ENCODE measurements at regions not wholly inside any gene's neighbourhood (a gene's known extent, or its start where the extent isn't known, plus 50 kb on each side); places are given as distances from the start of the nearest gene placed in this dataset.
"Not testable (repeated sequence)": the region's sequence is repeated elsewhere in the genome, so short reads cannot be mapped to it uniquely, and the experiment has no call there.

DNA sequence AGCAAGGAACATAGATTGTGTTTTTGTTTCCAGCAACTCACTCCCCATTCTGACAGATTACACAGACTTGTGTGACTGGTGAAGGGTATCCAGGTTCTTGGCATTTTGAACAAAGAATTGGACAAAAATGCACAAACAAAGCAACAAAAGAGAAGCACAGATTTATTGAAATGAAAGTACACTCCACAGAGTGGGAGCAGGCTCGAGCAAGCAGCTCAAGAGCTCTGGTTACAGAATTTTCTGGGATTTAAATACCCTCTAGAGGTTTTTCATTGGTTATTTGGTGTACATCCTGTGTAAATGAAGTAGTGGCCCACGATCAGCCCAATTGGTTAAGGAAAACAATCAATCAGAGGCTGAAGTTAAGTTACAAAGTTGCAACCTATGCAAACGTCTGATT lies 155.0 kb upstream of the JADE1 start:
- Mint-ChIP-seq H3K9me3 (peaks cover 5% of the 10 kb centered on the region), H3K27ac (no peak overlapping the region), H3K4me3 (no peak overlapping the region), H3K4me1 (no peaks in the 10 kb centered on the region), H3K27me3 (no peaks in the 10 kb centered on the region), H3K36me3 (ENCODE audit: low read depth) (no peaks in the 10 kb centered on the region)
- no peak for DNase-seq
- POLR2A ChIA-PET: no interaction called here
- CTCF ChIA-PET: no interaction called here

- no peaks in the 10 kb centered on the region for H3K36me3 Mint-ChIP-seq (ENCODE audit: low read depth)
- peaks cover 5% of the 10 kb centered on the region for H3K9me3 Mint-ChIP-seq
- peaks cover 3% of the 10 kb centered on the region for H3K27me3 Mint-ChIP-seq
- CTCF ChIA-PET: no interaction called here
- no peak overlapping the region for H3K4me3 Mint-ChIP-seq
- no peak for DNase-seq
- H3K4me1 Mint-ChIP-seq: no peaks in the 10 kb centered on the region
- no peak overlapping the region for H3K27ac Mint-ChIP-seq
- POLR2A ChIA-PET: no interaction called here
These were observed 155.7 kb upstream of the JADE1 start for GRCh38 chr4:128653527-128654444.

DNA sequence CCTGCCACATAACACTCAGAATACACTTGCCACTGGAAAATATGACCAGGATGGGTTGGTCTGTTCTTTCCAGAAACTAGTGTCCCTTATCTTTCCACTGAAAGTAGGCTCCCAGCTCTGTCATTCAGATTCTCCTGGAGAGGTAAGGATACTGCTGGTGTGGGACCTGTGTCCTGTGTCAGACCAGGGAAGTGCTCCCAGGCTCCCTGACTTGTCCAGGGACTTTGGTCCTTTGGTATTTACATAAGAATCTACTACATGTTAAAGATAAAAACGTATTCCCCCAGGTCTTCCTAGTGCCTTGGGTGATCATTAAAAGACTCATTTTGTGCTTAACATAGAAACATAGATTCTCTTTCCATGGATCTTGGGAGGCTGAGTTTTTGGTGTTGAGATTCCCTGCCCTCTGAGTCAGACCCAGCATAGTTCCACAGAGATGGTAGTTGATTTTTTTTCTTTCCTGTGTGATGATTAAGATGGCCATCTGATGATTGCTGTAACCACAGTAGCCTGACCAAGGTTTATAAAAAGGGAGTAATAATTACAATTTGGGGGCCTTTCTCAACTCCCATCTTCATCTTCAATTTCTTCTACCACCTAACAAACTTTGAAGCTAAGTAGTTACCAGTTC lies 159.8 kb upstream of the JADE1 start:
- no peaks in the 10 kb centered on the region for H3K4me1 Mint-ChIP-seq
- ChIA-PET CTCF (no interaction called here), POLR2A (no interaction called here)
- no peak overlapping the region for H3K4me3 Mint-ChIP-seq
- H3K27ac Mint-ChIP-seq: no peak overlapping the region
- no peaks in the 10 kb centered on the region for H3K36me3 Mint-ChIP-seq (ENCODE audit: low read depth)
- H3K27me3 Mint-ChIP-seq: peaks cover 3% of the 10 kb centered on the region
- no peak for DNase-seq
- H3K9me3 Mint-ChIP-seq: peaks cover under 1% of the 10 kb centered on the region

GRCh38 chr4:128649161-128649560 lies 160.3 kb upstream of the JADE1 start:
- no peaks in the 10 kb centered on the region for H3K36me3 Mint-ChIP-seq (ENCODE audit: low read depth)
- H3K4me1 Mint-ChIP-seq: no peaks in the 10 kb centered on the region
- no peaks in the 10 kb centered on the region for H3K9me3 Mint-ChIP-seq
- no peak overlapping the region for H3K27ac Mint-ChIP-seq
- H3K4me3 Mint-ChIP-seq: no peak overlapping the region
- ChIA-PET POLR2A (no interaction called here), CTCF (no interaction called here)
- peaks cover 3% of the 10 kb centered on the region for H3K27me3 Mint-ChIP-seq
- no peak for DNase-seq

DNA sequence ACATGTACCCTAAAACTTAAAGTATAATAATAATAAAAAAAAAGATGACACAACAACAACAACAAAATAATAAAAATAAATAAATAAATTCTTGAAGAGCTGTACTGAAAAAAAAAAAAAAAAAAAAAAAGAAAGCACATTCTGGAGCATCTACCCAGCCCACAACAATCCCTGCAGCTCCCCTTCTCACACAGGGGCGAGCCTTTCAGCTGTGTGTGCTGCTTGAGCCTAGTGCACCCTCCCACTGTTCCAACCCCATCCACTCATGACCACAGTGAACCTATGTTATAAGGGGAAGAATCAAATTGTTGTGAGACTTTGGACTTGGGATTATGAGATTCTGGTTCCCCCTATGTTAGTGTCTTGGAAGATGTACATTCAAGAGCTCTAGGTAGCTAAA lies 161.5 kb upstream of the JADE1 start:
- no peaks in the 10 kb centered on the region for H3K4me1 Mint-ChIP-seq
- ChIA-PET POLR2A (no interaction called here), CTCF (no interaction called here)
- no peak overlapping the region for H3K4me3 Mint-ChIP-seq
- no peak overlapping the region for H3K27ac Mint-ChIP-seq
- peaks cover 3% of the 10 kb centered on the region for H3K27me3 Mint-ChIP-seq
- no peak for DNase-seq
- no peaks in the 10 kb centered on the region for H3K36me3 Mint-ChIP-seq (ENCODE audit: low read depth)
- H3K9me3 Mint-ChIP-seq: no peaks in the 10 kb centered on the region

- H3K4me1 Mint-ChIP-seq; CTCF ChIA-PET; H3K36me3 Mint-ChIP-seq (ENCODE audit: low read depth); DNase-seq; H3K4me3 Mint-ChIP-seq; H3K27me3 Mint-ChIP-seq; POLR2A ChIA-PET; H3K9me3 Mint-ChIP-seq; H3K27ac Mint-ChIP-seq: not testable (repeated sequence)
These were observed 162.6 kb upstream of the JADE1 start for GRCh38 chr4:128646893-128647292.

- H3K27ac Mint-ChIP-seq; H3K4me1 Mint-ChIP-seq; H3K36me3 Mint-ChIP-seq (ENCODE audit: low read depth); DNase-seq; POLR2A ChIA-PET; CTCF ChIA-PET; H3K4me3 Mint-ChIP-seq; H3K27me3 Mint-ChIP-seq; H3K9me3 Mint-ChIP-seq: not testable (repeated sequence)
These were observed 164.5 kb upstream of the JADE1 start for GRCh38 chr4:128644693-128645654.

DNA sequence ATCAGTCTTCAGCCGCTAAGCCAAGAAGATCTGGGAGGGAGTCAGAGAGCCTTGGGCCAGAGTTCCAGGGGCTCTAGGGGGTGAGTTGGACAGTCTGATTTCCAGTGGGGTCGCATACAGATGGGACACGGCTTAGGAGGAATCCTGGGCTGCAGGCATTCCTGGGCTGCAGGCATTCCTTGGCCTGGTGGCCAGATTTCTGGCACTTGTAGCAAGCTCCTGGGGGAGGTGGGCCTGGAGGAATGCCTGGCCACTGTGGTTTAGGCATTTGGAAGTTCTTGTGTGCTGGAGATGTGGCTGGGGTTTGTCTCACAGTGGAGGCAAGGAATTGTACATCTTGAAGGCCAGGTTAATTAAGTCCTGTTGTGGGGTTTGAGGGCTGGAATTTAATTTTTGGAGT lies 165.4 kb upstream of the JADE1 start:
- POLR2A ChIA-PET; CTCF ChIA-PET; H3K36me3 Mint-ChIP-seq (ENCODE audit: low read depth); H3K4me3 Mint-ChIP-seq; H3K4me1 Mint-ChIP-seq; H3K27me3 Mint-ChIP-seq; H3K9me3 Mint-ChIP-seq; DNase-seq; H3K27ac Mint-ChIP-seq: not testable (repeated sequence)

DNA sequence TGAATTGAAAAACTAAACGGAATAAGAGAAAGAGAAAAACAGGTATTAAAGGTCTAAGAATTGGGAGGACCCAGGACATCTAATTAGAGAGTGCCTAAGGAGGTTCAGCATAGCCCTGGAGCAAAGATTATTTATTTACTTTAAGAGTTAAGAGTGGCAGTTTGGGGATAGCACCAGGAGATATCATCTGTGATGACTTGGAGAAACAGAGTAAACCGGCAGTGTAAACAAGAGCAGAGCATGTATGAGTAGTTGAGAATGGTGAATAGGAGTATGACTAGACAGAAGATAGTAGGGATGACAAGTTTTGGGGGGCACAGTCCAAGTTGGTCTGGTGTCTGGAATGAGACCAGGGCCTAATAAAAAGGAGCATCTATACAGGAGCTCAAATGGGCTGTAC lies 167.9 kb upstream of the JADE1 start:
- H3K36me3 Mint-ChIP-seq (ENCODE audit: low read depth); POLR2A ChIA-PET; H3K27me3 Mint-ChIP-seq; CTCF ChIA-PET; H3K4me3 Mint-ChIP-seq; DNase-seq; H3K9me3 Mint-ChIP-seq; H3K27ac Mint-ChIP-seq; H3K4me1 Mint-ChIP-seq: not testable (repeated sequence)

GRCh38 chr4:128639541-128640270 lies 169.8 kb upstream of the JADE1 start:
- Mint-ChIP-seq H3K9me3 (no peaks in the 10 kb centered on the region), H3K27ac (no peak overlapping the region), H3K4me3 (no peak overlapping the region), H3K36me3 (ENCODE audit: low read depth) (no peaks in the 10 kb centered on the region), H3K27me3 (peaks cover 5% of the 10 kb centered on the region), H3K4me1 (no peaks in the 10 kb centered on the region)
- ChIA-PET CTCF (no interaction called here), POLR2A (interaction anchor here (0.6 kb wide), 1 partner anchor 64 kb away, joined by 3 read pairs; no protein-coding TSS in a partner anchor)
- no peak for DNase-seq

DNA sequence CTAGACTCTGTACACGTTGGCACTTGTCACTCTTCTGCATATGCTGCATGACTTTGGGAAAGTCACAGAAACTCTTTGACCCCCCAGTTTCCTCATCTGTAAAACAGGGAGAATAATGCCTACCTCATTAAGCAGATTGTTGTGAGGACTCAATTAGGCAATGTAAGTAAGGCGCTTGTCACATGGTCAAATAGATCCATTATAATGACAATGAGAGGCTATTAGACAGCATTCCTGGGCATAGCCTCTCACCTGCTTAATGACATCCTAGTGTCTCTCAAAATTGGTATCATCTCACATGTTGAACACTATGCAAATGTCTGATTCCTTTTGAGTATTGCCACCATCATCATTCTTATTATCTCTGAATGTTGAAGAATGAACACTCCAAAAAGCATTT lies 172.6 kb upstream of the JADE1 start:
- Mint-ChIP-seq H3K36me3 (ENCODE audit: low read depth) (no peaks in the 10 kb centered on the region), H3K9me3 (no peaks in the 10 kb centered on the region), H3K27ac (no peak overlapping the region), H3K4me3 (no peak overlapping the region), H3K4me1 (no peaks in the 10 kb centered on the region), H3K27me3 (peaks cover 5% of the 10 kb centered on the region)
- no peak for DNase-seq
- POLR2A ChIA-PET: no interaction called here
- CTCF ChIA-PET: no interaction called here

DNA sequence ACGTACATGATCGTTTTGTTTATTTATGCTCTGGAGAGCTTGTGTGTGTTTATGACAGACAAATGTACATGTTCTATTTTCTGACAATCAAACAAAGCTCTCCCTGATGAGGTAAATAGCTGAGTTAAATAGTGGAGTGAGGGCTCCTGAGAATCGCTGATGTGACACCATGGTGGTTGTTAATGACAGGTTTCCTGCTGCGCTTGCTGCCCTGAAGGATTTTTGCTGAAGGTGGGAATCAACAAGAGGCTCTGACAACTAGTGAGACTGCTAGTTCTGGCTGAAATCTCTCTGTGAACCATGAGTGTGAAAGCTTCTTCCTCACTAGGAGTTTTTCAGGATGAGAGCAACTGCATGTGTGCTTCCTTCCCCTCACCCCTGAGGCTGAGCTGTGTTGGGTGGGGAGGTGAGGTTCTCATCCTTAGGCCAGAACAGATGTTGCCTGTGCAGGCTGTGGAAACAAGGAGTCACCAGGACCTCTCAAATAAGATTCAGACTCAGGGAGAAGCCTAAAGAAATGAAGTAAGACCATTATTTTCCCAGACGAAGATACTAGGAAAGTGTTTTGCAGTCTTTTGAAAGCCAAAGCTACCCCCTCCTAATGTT lies 173.4 kb upstream of the JADE1 start:
- Mint-ChIP-seq H3K4me1 (no peaks in the 10 kb centered on the region), H3K9me3 (no peaks in the 10 kb centered on the region), H3K36me3 (ENCODE audit: low read depth) (no peaks in the 10 kb centered on the region), H3K27ac (no peak overlapping the region), H3K27me3 (peaks cover 5% of the 10 kb centered on the region), H3K4me3 (no peak overlapping the region)
- ChIA-PET CTCF (no interaction called here), POLR2A (no interaction called here)
- no peak for DNase-seq
